ENCODE measurements at regions not wholly inside any gene's neighbourhood (a gene's known extent, or its start where the extent isn't known, plus 50 kb on each side); places are given as distances from the start of the nearest gene placed in this dataset.

GRCh38 chr4:189828081-189828697, 112.5 kb upstream of the FRG1 start:
- H2BK20ac ChIP-seq (ENCODE audit: low read depth, low read length): no peak overlapping the region
- dilution Hi-C loops (cut with HindIII; ENCODE audit: low sequenced_read_pairs, unreplicated experiment) (no loop called here), intact Hi-C loops (cut with micrococcal nuclease) (no loop called here), in situ Hi-C loops (cut with MboI; ENCODE audit: low sequenced_read_pairs) (no loop called here)
- H3K14ac ChIP-seq (replicated peaks; ENCODE audit: low read depth, low read length): no peak overlapping the region
- H3K56ac ChIP-seq (ENCODE audit: extremely low read depth, insufficient read depth, low read length): no peak overlapping the region
- H3K4ac ChIP-seq (ENCODE audit: low read depth, low read length): no peak overlapping the region
- no peak overlapping the region for H4K8ac ChIP-seq (ENCODE audit: low read depth in 2 of 2, low read length in 2 of 2)
- no peak overlapping the region for H4K91ac ChIP-seq (ENCODE audit: insufficient read depth, low read depth, low read length)
- no peak overlapping the region for H3K4me3 ChIP-seq (ENCODE audit: insufficient read depth, low read depth, low read length)
- H3K36me3 ChIP-seq (ENCODE audit: control insufficient read depth, insufficient read depth, low read length): no peaks in the 10 kb centered on the region
- no peak overlapping the region for H2AK5ac ChIP-seq (ENCODE audit: low read depth, low read length)
- H3K9me1 ChIP-seq (ENCODE audit: insufficient read depth, low read length): no peaks in the 10 kb centered on the region
- no TSS peak for BruUV-seq (replicated peaks)
- no peak overlapping the region for H3K9ac ChIP-seq (ENCODE audit: low read depth, low read length)
- H3K27me3 ChIP-seq (ENCODE audit: control insufficient read depth, insufficient read depth, low read length): no peaks in the 10 kb centered on the region
- no peaks in the 10 kb centered on the region for H3K4me1 ChIP-seq (ENCODE audit: control insufficient read depth, insufficient read depth, low read length)
- H2BK15ac ChIP-seq (ENCODE audit: low read depth, low read length): no peak overlapping the region
- no peak overlapping the region for H3K27ac ChIP-seq (ENCODE audit: insufficient read depth, low read length)
- no peaks in the 10 kb centered on the region for H3K79me1 ChIP-seq (ENCODE audit: low read depth in 1 of 2, low read length in 2 of 2)
- H3K4me2 ChIP-seq (ENCODE audit: low read depth, low read length): no peak overlapping the region
- H2BK5ac ChIP-seq (ENCODE audit: low read depth, low read length, poor library complexity, severe bottlenecking): no peak overlapping the region
- H3K9me3 ChIP-seq (ENCODE audit: control insufficient read depth, insufficient read depth, low read length): peaks cover 24% of the 10 kb centered on the region
- H3K23ac ChIP-seq (ENCODE audit: low read depth, low read length): no peak overlapping the region
- H2AFZ ChIP-seq (replicated peaks; ENCODE audit: low read length, poor library complexity): no peak overlapping the region
- no peaks in the 10 kb centered on the region for H4K20me1 ChIP-seq (ENCODE audit: insufficient read depth, low read length)
- no peak overlapping the region for H2BK120ac ChIP-seq (ENCODE audit: low read depth, low read length)
- H3K18ac ChIP-seq (ENCODE audit: low read depth, low read length): no peak overlapping the region
- WGBS, 2 experiments (ENCODE audit: extremely low coverage in 2 of 2, insufficient read length in 1 of 2): 0% methylated on average over 1 of the region's 7 CpGs; no CpG with 5 or more reads in 1 of the 2 experiments
- DNase-seq: no peak
- H2AK9ac ChIP-seq (replicated peaks; ENCODE audit: low read depth, low read length, poor library complexity): peak overlapping the region; percentile 55
- ChIA-PET CTCF (no interaction called here), POLR2A (ENCODE audit: unreplicated experiment) (no interaction called here)
- H4K5ac ChIP-seq (ENCODE audit: low read depth, low read length): no peak overlapping the region
- TF ChIP-seq MXI1 (IDR thresholded peaks at IDR 0.05; ENCODE audit: borderline replicate concordance, low read depth, low read length): no peak
- TF ChIP-seq SMC3 (IDR thresholded peaks at IDR 0.05; ENCODE audit: low read depth, low read length): no peak
- TF ChIP-seq ELK1 (IDR thresholded peaks at IDR 0.05; ENCODE audit: borderline replicate concordance, low read depth, low read length): no peak
- TF ChIP-seq FOS (IDR thresholded peaks at IDR 0.05; ENCODE audit: low read depth, low read length): no peak
- no peak for TF ChIP-seq POLR2A (IDR thresholded peaks at IDR 0.05; ENCODE audit: low read depth, low read length)
- TF ChIP-seq CTCF (conservative IDR thresholded peaks at IDR 0.05; ENCODE audit: low read depth, low read length): no peak
- no peak for TF ChIP-seq RAD21 (IDR thresholded peaks at IDR 0.05; ENCODE audit: low read length)
- no peak for TF ChIP-seq MAFK (IDR thresholded peaks at IDR 0.05; ENCODE audit: low read depth, low read length)
- no peak for TF ChIP-seq CHD1 (IDR thresholded peaks at IDR 0.05; ENCODE audit: low read depth, low read length)
- TF ChIP-seq MAZ (IDR thresholded peaks at IDR 0.05; ENCODE audit: borderline replicate concordance, low read depth, low read length): no peak
- no peak for ATAC-seq (ENCODE audit: low read depth)

Data from IMR-90 (cell line).